Natural killer cell (primary cell): ENCODE measurements at regions not wholly inside any gene's neighbourhood (a gene's known extent, or its start where the extent isn't known, plus 50 kb on each side); places are given as distances from the start of the nearest gene placed in this dataset.

ENCODE experiments used
- ATAC-seq, 3 donors: fragments of 150-1000 bp in 2 of 3; fragments of 200-7000 bp in 1 of 3; cut with Tn5 transposase; 1 replicate in 1 of 3; 2 replicates in 2 of 3; pipeline ENCODE4 v1.10.0; 2021; ENCODE audit warnings: mild to moderate bottlenecking in 2 of 3, moderate library complexity in 2 of 3
- DNase-seq, 2 donors: peaks; one replicate each; pipeline versions ENCODE4 v3.0.0 to v3.0.0-alpha.2; 2013 to 2021; ENCODE audit warnings: mixed read lengths in 1 of 2
- H3K27ac ChIP-seq: one replicate; pipeline ENCODE4 v1.5.1; 2013; ENCODE audit warnings: mild to moderate bottlenecking, low read length
- H3K27me3 ChIP-seq: one replicate; pipeline ENCODE4 v1.6.1; 2013; ENCODE audit warnings: low read length; ENCODE audit not compliant: control insufficient read depth, insufficient read depth
- H3K36me3 ChIP-seq: one replicate; pipeline ENCODE4 v1.6.1; 2013; ENCODE audit warnings: low read length; ENCODE audit not compliant: control insufficient read depth, insufficient read depth
- H3K4me1 ChIP-seq: one replicate; pipeline ENCODE4 v1.6.1; 2013; ENCODE audit warnings: low read length; ENCODE audit not compliant: control insufficient read depth, insufficient read depth
- H3K4me3 ChIP-seq: one replicate; pipeline ENCODE4 v1.5.1; 2013; ENCODE audit warnings: low read length
- H3K9me3 ChIP-seq: one replicate; pipeline ENCODE4 v1.6.1; 2013; ENCODE audit warnings: low read length; ENCODE audit not compliant: control insufficient read depth, insufficient read depth
- H3K27ac Mint-ChIP-seq, 2 donors: one replicate each; pipeline ENCODE4 v1.8.0; 2022; ENCODE audit warnings: mild to moderate bottlenecking in 2 of 2, mixed read lengths in 2 of 2, moderate library complexity in 1 of 2
- H3K27me3 Mint-ChIP-seq, 2 donors: one replicate each; pipeline ENCODE4 v1.8.0; 2022; ENCODE audit warnings: low read depth in 2 of 2, mixed read lengths in 2 of 2
- H3K36me3 Mint-ChIP-seq: one replicate; pipeline ENCODE4 v1.8.0; 2022; ENCODE audit warnings: mixed read lengths
- H3K4me1 Mint-ChIP-seq, 2 donors: one replicate each; pipeline ENCODE4 v1.8.0; 2022; ENCODE audit warnings: mixed read lengths in 2 of 2
- H3K4me3 Mint-ChIP-seq: one replicate; pipeline ENCODE4 v1.8.0; 2022; ENCODE audit warnings: mild to moderate bottlenecking, moderate library complexity, mixed read lengths
- H3K9me3 Mint-ChIP-seq, 2 donors: one replicate each; pipeline ENCODE4 v1.8.0; 2022; ENCODE audit warnings: mixed read lengths in 2 of 2
- CTCF ChIP-seq: fragments of 200-600 bp; IDR thresholded peaks from one replicate; pipeline ENCODE4 v1.8.0; 2022; ENCODE audit warnings: antibody characterized with exemption
- WGBS: methylation state at CpG from one replicate; pipeline ENCODE4 v1.1.7; 2013; ENCODE audit warnings: missing lambda C conversion rate; ENCODE audit not compliant: insufficient coverage; 5-methylcytosine and 5-hydroxymethylcytosine counted together
- intact Hi-C: fragments of 100-400 bp; cut with micrococcal nuclease; formaldehyde crosslinking; loops from one replicate; pipeline ENCODE4 v1.14.2; 2022

GRCh38 chr7:26489906-26490639, 198.4 kb downstream of the SNX10 start:
- Mint-ChIP-seq H3K36me3 (no peaks in the 10 kb centered on the region), H3K27ac (no peak overlapping the region), H3K27me3 (peaks cover 2 to 17% of the 10 kb centered on the region in 2 donors), H3K9me3 (no peaks in the 10 kb centered on the region), H3K4me3 (no peak overlapping the region), H3K4me1 (no peaks in the 10 kb centered on the region)
- H3K27ac ChIP-seq: no peak overlapping the region
- no peak for TF ChIP-seq CTCF
- no peaks in the 10 kb centered on the region for H3K4me1 ChIP-seq
- ATAC-seq: no peak
- intact Hi-C loops: loop anchor here (10.0 kb wide), 1 partner anchor 595 kb away; no protein-coding TSS in a partner anchor
- no peaks in the 10 kb centered on the region for H3K27me3 ChIP-seq
- no peaks in the 10 kb centered on the region for H3K36me3 ChIP-seq
- no peak overlapping the region for H3K4me3 ChIP-seq
- no peak for DNase-seq
- WGBS: 87% methylated on average over 7 of the region's 7 CpGs
- H3K9me3 ChIP-seq: no peaks in the 10 kb centered on the region

GRCh38 chr7:26490640-26491624, 199.3 kb downstream of the SNX10 start:
- Mint-ChIP-seq H3K9me3 (no peaks in the 10 kb centered on the region), H3K27ac (no peak overlapping the region), H3K4me1 (no peaks in the 10 kb centered on the region), H3K27me3 (peaks cover 2 to 9% of the 10 kb centered on the region in 2 donors), H3K36me3 (no peaks in the 10 kb centered on the region), H3K4me3 (no peak overlapping the region)
- Histone ChIP-seq H3K4me3 (no peak overlapping the region), H3K36me3 (no peaks in the 10 kb centered on the region), H3K9me3 (no peaks in the 10 kb centered on the region), H3K27ac (no peak overlapping the region), H3K27me3 (no peaks in the 10 kb centered on the region), H3K4me1 (no peaks in the 10 kb centered on the region)
- WGBS: 89% methylated on average over 8 of the region's 10 CpGs
- DNase-seq: no peak
- no peak for ATAC-seq
- intact Hi-C loops: loop anchor here (10.0 kb wide), 1 partner anchor 596 kb away; no protein-coding TSS in a partner anchor
- TF ChIP-seq CTCF: no peak

- no peaks in the 10 kb centered on the region for H3K36me3 Mint-ChIP-seq
- ATAC-seq: no peak
Observed at GRCh38 chr7:26492816-26493215, 201.2 kb downstream of the SNX10 start.

More at GRCh38 chr7:26492816-26493215, 201.2 kb downstream of the SNX10 start:
- 79% methylated on average over 4 of the region's 4 CpGs for WGBS
- no peak for DNase-seq
- intact Hi-C loops: loop anchor here (10.0 kb wide), 1 partner anchor 598 kb away; no protein-coding TSS in a partner anchor
- no peaks in the 10 kb centered on the region for H3K36me3 ChIP-seq
- TF ChIP-seq CTCF: no peak
- H3K27me3 ChIP-seq: no peaks in the 10 kb centered on the region
- Mint-ChIP-seq H3K4me1 (no peaks in the 10 kb centered on the region), H3K27me3 (peaks cover 2 to 9% of the 10 kb centered on the region in 2 donors), H3K27ac (no peak overlapping the region), H3K9me3 (no peaks in the 10 kb centered on the region), H3K4me3 (no peak overlapping the region)
- H3K4me1 ChIP-seq: no peaks in the 10 kb centered on the region
- no peak overlapping the region for H3K27ac ChIP-seq
- no peaks in the 10 kb centered on the region for H3K9me3 ChIP-seq
- H3K4me3 ChIP-seq: no peak overlapping the region
